Glomerular visceral epithelial cell (primary cell): ENCODE measurements at regions not wholly inside any gene's neighbourhood (a gene's known extent, or its start where the extent isn't known, plus 50 kb on each side); places are given as distances from the start of the nearest gene placed in this dataset.

Experiments used
- DNase-seq: peaks from one replicate; pipeline ENCODE4 v3.0.0-alpha.2; 2016; ENCODE audit errors: extremely low spot score

DNA sequence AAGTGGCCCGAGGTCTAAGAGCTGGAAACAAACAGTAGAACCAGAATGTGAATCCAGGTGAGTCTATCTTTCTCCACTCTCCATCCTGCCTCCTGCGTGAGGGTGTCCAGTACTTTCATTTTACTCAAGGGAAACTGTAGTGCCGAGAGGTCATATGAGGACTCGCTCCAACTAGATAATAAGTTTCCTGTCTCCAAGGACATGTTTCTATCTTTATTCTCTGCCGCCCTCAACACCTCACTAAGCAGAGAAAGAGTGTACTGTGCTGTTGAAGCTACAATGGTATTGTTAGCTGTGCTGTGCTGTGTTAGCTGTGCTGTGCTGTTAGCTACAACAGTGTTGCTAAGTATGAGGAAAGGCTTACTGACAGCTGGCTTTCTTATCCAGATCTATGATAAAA lies 137.9 kb upstream of the COL8A1 start:
- no peak for DNase-seq

DNA sequence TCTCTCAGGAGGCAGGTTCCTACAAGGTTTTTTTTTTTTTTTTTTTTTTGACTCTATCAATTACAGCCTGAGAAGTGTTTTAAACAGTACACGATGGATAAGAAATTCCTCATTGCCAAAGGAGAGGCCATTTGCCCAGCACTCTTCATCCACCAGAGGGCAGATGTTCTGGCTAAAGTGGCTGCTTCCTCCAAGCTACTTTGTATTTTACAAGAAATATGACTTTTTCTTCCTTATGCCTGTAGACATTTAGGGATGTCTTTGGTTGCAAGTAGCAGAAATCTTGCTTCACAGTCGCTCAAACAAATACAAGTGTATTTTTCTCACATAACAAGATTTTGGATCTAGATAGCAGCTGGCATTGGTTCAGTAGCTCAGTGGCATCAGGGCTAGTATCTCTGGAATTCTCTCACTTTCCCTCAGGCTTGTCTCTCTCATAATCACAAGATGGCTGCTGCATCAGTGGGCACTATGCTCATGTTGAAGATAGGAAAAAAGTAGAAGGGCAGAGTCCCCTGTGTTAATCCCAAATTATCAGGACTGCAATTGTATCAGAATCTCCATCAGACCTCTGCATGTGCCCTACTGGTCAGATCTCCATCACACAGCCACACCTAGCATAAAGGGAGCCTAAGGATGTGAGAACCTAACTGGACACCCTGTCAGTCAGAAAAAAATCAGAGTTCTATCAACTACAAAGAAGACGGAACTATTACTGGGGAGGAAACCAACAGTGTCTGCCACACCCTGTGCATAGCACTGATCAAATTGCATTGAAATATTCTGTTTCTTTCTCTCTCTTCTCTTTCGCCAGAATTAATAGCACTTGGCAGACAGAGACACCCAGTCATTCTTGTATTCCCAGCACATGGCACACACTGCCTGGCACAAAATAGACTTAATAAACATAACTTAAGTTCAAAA lies 138.9 kb upstream of the COL8A1 start:
- DNase-seq = peak; percentile 67

DNA sequence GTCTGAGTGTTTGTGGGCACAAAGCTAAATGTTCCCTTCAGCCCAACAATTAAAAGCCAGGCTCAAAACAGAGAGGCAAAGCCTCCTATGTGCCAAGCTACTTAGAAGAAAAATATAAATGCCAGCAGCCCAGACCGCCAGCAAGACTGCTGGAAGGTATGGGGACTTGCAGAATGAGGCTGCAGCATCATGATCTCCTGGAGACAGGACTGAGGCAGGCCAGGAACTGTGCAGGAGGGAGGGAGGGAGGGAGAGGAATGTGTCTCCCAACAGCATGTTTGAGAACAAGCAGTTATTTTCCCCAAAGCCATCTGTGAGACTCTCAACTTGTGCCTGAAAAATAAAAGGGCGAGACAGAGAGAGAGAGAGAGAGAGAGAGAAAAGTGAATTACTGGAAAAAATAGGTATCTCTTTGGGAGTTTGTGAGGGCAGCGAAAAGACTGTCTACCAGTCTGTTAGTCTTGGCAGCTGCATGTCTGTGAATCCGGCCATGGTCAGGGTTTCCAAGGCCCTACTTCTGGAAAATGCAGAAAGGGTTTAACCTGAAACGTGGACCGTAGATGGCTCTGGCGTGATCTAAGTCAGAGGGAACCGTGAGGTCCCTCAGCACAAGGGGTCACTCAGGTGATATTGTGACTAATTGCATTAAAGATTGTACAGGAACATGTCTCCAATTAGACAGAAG lies 139.7 kb upstream of the COL8A1 start:
- DNase-seq = no peak

DNA sequence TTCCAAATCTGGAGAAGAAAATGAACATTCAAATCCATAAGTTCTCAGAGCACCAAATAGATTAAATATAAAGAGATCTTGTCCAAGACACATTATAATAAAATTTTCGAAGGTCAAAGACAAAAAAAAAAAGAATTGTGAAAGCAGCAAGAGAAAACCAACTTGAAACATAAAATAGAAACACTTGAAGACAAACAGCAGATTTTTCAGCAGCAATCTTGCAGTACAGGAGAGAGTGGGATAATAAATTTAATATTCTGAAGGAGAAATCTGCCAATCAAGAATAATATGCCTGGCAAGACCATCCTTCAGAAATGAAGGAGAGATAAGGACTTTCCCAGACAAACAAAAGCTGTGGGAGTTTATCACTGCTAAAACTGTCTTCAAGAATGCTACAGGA lies 150.5 kb upstream of the COL8A1 start:
- DNase-seq = no peak

DNA sequence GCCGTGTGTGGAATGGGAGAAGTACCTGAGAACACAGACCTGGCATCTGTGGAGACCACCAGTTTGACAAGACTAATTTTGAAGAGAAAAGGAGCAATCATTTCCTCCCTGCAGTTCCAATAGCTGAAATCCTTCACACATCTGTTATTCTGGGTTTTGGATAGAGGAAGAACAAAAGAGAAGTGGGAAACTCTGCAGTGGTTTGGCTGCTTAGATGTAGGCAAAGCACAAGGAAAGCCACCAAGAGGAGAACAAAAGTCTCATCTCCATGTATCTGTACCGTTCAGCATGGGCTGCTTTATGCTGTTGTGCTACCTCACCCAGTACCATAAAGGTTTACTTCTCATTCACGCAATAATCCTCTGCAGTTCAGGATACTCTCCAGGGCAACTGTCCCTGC lies 153.1 kb upstream of the COL8A1 start:
- no peak for DNase-seq

DNA sequence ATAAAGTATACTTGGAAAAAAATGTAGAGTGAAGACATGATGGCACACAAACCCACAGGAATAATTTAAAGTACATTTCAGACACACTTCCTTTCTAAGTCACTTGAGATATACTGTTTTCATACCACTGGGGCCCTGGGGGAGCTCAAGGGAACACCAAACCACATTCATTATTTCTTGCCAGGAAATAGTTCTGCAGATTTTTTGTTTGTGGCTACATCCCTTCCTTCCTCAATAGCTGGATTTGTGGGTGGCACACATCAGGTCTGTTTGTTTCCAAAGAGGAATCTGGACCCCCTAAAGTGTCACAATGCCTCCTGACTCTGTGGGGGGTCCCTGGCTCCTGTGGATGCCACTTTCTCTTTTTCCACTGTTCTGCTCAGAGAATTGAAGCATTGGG lies 153.5 kb upstream of the COL8A1 start:
- peak; percentile 38 for DNase-seq

DNA sequence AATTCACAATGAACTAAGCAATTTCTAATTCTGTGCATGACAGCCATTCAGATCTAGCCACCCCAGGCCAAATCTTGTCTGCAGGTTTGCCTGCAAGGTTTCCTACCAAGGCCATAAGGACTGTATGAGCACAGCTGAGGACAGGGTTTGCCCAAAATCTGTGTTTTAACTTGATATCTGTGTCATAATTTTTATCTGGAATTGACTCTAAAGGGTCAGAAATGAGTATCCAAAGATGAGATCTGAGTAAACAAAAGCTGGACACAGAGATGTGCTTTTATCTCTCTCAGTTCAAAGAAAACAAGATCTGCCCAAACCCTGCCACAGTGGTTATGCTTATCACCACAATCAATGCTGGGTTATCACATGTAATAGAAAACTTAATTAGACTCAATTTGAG lies 154.6 kb upstream of the COL8A1 start:
- no peak for DNase-seq

DNA sequence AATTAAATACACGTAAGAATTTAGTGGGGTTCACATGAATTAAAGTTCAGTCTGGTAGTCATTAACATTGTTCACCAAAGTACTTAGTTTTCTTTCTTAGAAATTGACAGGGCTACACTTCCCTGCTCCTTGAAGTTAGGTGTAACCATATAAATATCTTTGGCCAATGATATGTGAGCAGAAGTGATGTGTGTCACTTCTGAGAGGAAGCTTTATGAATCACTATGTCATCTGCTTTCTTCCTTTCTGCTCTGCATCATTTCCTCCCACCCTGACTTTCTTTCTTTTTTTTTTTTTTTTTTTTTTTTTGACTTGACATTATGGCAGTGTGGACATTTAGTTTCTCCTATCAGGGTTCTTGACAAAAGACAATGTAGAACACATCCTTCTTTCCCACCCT lies 156.2 kb upstream of the COL8A1 start:
- no peak for DNase-seq

DNA sequence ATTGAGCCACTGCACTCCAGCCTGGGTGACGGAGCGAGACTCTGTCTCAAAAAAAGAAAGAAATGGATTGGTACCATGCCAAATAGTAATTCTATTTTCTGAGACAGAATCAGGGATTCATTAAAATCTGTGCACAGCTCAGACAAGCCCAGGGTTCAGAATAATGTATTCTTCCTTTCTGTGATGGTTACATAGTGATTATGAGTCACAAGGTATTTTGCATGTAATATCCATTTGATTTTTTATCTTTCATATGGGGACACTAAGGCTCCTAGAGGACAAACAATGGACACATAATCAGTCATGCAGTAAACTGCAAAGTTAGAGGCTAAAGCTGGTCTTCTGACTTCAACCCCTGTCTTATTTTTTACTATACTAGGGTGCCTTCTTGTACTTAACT lies 156.8 kb upstream of the COL8A1 start:
- DNase-seq = no peak

DNA sequence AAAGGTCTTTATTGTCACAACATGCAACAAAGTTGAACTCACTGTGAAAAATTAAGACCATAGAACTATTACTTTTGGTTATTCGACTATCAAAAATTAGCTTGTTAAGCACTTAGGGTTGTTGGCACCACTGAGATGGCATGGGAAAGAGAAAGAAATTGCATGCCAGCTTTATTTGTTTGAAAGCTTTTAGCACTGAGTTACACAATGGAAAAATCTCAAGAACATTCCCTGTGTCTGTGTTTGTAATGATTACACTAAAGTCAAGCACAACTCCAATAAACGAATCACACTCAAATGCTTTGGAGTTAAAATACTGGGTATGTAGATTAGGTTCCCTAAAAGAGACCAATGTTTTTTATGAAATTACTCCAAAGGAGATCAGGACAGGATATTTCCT lies 158.6 kb upstream of the COL8A1 start:
- no peak for DNase-seq

DNA sequence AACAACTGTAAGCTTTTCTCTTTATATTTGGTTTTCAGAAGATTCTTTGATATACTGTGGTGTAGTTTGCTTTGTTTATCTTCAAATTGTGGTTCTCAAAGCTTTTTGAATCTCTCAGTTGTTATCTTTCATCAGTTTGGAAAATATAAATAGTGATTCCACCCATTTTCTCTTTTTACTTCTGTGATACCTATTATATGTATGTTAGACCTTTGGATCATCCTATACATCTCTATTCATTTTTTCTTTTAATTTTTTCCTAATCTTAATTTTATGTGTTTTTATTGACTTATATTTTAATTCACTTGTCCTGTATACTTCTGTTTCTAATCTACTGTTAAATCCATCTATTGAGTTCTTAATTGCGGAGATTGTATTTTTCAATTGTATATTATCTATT lies 160.7 kb upstream of the COL8A1 start:
- DNase-seq = no peak

DNA sequence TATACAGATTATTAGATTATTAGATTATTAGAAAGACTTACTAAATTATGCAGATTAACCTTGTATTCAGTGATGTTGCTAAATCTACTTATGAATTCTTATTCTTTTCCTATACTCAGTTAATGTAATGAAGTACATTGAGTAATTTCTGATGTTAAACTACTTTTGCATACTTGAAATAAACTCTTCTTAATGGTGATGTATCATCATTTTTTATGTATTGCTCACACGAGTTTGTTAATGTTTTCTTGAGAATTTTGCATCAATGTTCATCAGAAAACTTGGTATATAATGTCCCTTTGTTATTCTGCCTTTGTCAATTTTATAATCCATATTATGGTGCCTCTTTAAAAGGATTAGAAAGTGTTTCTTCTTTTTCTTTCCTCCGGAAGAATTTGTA lies 163.2 kb upstream of the COL8A1 start:
- no peak for DNase-seq

DNA sequence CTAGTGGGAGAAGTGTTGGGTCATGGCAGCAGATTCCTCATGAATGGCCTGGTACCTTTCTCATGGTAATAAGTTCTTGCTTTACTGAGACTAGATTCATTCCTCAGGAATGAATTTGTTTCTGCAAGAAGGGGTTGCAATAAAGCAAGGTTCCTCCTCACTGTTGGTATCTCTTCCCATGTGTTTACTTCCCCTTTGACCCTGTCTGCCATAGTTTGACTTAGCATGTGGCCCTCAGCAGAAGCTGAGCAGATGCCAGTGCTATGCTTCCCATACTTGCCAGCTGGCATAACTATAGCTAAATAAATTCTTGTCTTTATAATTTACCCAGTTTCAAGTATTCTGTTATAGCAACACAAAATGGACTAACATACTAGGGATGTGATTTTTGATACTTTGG lies 163.6 kb upstream of the COL8A1 start:
- DNase-seq = no peak

DNA sequence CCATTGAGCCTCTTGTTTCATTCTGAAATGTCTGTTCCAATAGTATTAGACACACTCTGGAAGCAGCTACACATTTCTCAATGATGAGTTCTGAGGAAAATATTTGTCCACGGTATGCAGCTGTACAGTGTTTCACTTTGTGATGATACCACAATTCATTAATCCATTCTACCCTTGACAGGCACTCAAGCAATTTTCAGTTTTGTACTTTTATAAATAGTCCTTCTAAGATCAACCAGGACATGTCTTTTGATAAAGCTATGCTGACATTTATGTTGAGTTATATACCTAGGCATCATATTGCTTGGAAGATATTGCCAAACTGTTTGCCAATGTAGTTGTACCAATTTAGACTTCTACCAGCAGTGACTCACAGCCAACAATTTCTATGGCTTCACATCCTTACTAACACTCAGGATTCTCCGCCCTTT lies 165.1 kb upstream of the COL8A1 start:
- DNase-seq = no peak

DNA sequence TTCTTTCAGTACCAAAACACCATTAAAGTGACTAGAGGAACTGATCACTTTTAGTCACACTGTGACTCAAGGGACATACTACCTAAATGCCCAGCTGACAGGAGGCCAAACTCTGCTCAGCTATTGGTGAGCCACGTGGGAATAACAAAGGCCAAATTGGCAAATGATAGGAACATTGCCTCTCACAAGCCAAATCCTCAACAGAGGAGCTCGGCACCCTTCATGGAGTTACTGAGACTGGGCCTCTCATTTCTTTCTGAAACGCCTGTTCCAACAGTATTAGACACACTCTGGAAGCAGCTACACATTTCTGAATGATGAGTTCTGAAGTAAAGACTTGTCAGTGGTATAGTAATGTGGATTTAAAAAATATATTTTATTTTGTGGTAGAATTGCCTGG lies 166.0 kb upstream of the COL8A1 start:
- no peak for DNase-seq

DNA sequence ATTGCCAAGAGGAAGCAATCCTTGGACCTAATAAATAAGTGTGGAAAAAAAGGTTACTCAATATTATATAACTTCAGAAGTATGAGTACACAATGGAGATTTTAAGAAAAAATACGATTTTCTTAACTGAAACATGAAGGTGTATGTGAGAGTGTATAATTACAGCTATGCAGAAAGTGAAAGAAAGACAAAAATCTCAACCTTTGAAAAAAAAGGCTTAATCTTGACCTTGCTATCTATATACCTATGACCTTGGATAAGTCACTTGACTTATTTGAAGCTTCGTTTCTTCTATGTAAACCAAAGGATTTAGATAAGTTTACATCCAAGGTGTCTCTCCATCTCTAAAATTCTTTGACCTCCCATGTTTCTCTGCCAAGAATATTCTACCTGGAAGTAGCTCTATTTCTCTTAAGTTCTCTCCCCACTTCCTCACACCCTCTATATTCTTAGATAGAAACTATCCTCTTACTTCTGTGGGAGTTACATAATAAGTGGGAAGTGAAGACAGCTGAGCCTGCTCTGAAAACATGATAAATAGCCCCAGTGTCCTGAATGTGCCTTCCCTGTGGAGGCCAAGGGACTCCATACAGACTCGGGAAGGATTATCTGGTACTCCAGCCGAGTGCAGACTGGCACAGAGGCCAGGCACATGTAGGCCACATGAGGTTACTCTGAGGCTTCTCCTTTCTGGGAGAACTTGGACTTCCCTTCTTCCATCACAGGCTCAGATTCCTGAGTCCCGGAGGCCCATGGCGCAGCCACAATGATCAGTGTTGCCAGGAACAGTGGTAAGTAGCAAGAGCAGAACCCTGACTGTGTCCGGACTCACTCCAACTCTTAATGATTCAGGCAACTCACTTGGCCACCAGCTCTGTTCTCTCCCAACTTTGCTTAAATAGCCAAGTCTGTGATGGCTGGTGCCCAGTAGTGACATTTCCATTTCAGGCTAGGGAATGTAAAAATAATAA lies 166.8 kb upstream of the COL8A1 start:
- DNase-seq = no peak

DNA sequence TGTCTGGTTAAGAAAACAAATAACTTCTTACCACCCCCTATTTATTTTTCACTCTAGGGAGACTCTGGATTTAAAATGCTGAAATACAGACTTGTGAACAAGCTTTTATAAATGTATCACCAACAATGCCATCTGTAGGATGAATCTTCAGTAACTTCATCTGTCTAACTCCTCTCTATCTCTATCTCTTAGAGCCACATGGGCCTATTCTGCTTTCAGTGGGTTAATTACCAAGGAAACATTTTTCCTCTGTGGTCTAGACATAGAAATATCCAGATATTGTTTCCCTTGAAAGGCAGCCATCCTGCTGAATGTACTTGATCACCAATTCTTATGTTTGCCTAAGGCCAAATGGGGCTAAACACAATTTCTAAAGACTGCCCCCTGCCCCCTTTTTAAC lies 167.6 kb upstream of the COL8A1 start:
- DNase-seq = no peak

DNA sequence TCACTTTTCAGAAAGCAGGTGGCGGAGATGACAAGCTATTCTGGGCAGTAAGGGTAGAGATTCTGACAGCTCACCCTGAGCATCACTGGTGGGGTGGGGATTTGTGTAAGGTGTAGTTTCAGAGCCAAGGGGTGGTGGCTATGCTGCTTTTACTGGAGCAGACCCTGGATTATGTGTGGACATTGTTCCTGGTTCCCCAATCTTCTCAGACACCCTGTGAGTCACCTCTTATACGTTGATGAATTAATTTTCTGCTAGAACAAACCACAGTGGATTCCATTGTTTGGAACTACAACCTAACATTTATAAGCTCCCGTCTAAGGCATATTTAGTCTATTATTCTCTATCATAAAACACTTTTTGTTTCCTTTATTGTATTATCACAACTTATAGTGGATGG lies 169.5 kb upstream of the COL8A1 start:
- DNase-seq = no peak

DNA sequence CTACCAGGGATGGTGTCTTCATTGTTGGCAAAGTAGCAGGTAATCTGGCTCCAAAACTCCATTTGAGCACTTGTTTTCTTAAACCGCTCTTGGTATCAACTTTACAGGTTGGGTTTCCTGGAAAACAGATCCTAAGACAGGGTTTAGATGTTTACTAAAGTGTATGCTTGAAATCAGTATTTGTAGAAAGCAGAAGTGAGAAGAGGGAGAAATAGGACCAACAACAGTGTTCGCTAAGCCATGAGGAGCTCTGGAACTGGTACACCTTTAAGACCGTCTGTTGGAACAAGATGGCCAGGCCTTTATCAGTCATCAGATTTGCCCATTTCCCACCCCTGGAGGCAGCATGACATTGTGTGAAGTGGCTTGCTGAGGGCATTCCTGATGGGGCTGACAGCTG lies 171.0 kb upstream of the COL8A1 start:
- DNase-seq = no peak

DNA sequence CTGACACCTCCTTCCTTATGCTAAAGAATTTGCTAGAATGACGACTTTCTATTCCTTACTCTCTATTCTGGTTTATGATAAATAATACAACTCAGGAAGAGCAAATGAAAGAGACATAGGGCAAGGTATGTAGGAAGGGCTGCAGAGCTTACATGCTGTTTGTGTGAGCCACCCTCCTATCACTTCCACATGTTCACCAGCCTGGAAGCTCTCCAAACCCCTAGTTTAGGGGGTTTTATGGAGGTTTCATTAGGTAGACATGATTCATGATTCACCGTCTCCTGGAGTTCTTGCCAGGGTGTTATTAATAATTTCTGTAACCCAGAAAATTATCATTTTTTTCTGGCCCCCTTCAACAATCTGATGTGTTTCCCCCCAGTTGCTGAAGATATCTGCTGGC lies 172.1 kb upstream of the COL8A1 start:
- peak; percentile 31 for DNase-seq

DNA sequence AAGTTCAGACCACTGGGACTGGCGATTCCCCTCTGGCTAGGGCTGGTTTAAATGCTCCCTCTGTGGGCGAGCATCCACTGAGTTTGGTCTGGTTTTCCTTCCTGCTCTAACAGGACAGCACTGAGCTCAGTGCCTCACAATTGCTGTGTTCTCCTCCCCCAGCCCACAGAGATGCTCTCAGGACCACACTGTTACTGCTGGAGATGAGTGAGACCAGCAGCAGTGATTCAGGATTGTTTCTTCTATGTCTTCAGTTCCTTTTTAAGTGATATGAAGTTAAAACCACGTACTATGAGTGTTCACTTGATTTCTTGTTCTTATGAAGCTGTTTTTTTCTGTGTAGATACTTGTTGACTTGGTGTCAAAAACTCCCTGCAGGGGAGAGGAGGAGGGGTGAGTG lies 180.4 kb upstream of the COL8A1 start:
- no peak for DNase-seq

DNA sequence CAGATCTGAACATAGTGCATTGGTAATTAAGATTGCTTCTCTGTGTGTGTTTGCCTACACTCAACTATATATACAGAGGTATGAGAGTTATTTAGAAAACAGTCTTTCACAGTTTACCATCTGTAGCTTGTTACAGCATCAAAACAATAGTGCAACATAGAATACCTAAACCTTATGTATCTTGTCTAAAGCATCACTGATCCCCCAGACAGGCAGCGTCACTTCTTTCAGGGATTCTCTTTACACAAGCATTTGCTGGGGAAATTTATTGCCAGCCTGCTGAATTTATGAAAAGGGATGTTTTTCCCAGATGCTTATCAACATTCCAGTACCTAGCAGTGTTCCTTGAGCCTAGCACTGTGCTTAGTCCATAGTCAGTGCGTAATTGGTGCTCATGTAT lies 195.8 kb upstream of the COL8A1 start:
- DNase-seq = no peak
